Ishikawa (cell line): ENCODE measurements at regions not wholly inside any gene's neighbourhood (a gene's known extent, or its start where the extent isn't known, plus 50 kb on each side); places are given as distances from the start of the nearest gene placed in this dataset.

Experiments
- CREB1 ChIP-seq: IDR thresholded peaks from 2 replicates; pipeline ENCODE4 v1.6.1; 2012; ENCODE audit warnings: low read depth
- EGR1 ChIP-seq: IDR thresholded peaks from 2 replicates; pipeline ENCODE4 v1.6.1; 2012
- EP300 ChIP-seq: IDR thresholded peaks from 2 replicates; pipeline ENCODE4 v1.6.1; 2012; ENCODE audit warnings: borderline replicate concordance
- FOXM1 ChIP-seq: IDR thresholded peaks from 2 replicates; pipeline ENCODE4 v1.6.1; 2012; ENCODE audit warnings: low read depth, borderline replicate concordance
- RAD21 ChIP-seq: IDR thresholded peaks from 2 replicates; pipeline ENCODE4 v1.6.1; 2012; ENCODE audit warnings: low read depth
- REST ChIP-seq: IDR thresholded peaks from 2 replicates; pipeline ENCODE4 v1.6.1; 2012; ENCODE audit warnings: low read depth, mild to moderate bottlenecking
- TAF1 ChIP-seq: IDR thresholded peaks from 2 replicates; pipeline ENCODE4 v1.6.1; 2012; ENCODE audit warnings: low read depth, mild to moderate bottlenecking
- TEAD4 ChIP-seq: IDR thresholded peaks from 2 replicates; pipeline ENCODE4 v1.6.1; 2012
- YY1 ChIP-seq: IDR thresholded peaks from 2 replicates; pipeline ENCODE4 v1.6.1; 2012; ENCODE audit warnings: low read depth

DNA sequence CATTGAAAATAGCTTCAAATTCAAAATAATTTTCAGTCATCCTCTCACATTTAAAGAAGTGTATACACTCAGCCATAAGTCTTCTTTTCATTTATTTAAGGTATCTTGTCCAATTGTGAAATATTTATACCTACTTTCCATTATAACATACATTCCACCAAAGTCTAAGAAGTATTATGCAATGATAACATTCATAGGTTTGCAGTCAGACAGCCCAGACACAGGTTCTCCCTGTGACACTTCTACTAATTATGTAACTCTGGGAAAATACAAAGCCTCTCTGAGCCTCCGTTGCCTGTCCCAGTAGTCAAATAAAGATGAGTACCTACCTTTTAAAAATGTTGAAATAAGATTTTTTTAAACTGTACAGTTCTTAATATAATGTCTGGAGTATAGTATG, 320.9 kb upstream of the RPS23 start:
- TF ChIP-seq EGR1 (no peak), REST (no peak), TEAD4 (no peak), RAD21 (no peak), EP300 (no peak), CREB1 (no peak), TAF1 (no peak), YY1 (no peak), FOXM1 (no peak)
